Neural cell (in vitro differentiated cells): ENCODE measurements at regions not wholly inside any gene's neighbourhood (a gene's known extent, or its start where the extent isn't known, plus 50 kb on each side); places are given as distances from the start of the nearest gene placed in this dataset.

Source experiments
- H2AFZ ChIP-seq: fragments of 200-600, 300-800 bp; sonication (generic), shearing (Covaris generic); 2 replicates; pipeline ENCODE4 v1.6.0; 2014; ENCODE audit warnings: low read depth, mild to moderate bottlenecking, antibody characterized with exemption, low read length, moderate library complexity
- H3F3A ChIP-seq: fragments of 200-600 bp; shearing (Covaris generic); 2 replicates; pipeline ENCODE4 v1.6.1; 2016; ENCODE audit warnings: mild to moderate bottlenecking, moderate library complexity, mixed read lengths, antibody characterized with exemption, low read length; ENCODE audit not compliant: insufficient read depth, poor library complexity, severe bottlenecking
- H3K27ac ChIP-seq: fragments of 200-600, 300-800 bp; sonication (generic), shearing (Covaris generic); 2 replicates; pipeline ENCODE4 v1.5.1; 2014; ENCODE audit warnings: mild to moderate bottlenecking, low read length, moderate library complexity
- H3K27me3 ChIP-seq: fragments of 300-800, 200-600 bp; sonication (generic), shearing (Covaris generic); 2 replicates; pipeline ENCODE4 v1.6.0; 2014; ENCODE audit warnings: mild to moderate bottlenecking, low read depth, low read length, moderate library complexity; ENCODE audit not compliant: insufficient read depth
- H3K36me3 ChIP-seq: fragments of 300-800, 200-600 bp; sonication (generic), shearing (Covaris generic); 2 replicates; pipeline ENCODE4 v1.5.1; 2014; ENCODE audit warnings: mild to moderate bottlenecking, antibody characterized with exemption, low read length, moderate library complexity; ENCODE audit not compliant: insufficient read depth
- H3K4me2 ChIP-seq: fragments of 300-800, 200-600 bp; sonication (generic), shearing (Covaris generic); 2 replicates; pipeline ENCODE4 v1.6.0; 2014; ENCODE audit warnings: mild to moderate bottlenecking, low read length
- H3K4me3 ChIP-seq: fragments of 300-800, 200-600 bp; sonication (generic), shearing (Covaris generic); 2 replicates; pipeline ENCODE4 v1.5.1; 2014; ENCODE audit warnings: mild to moderate bottlenecking, low read length, moderate library complexity
- H3K79me2 ChIP-seq: fragments of 200-600 bp; shearing (Covaris generic); replicated peaks from 2 replicates; pipeline ENCODE4 v1.6.0; 2014; ENCODE audit warnings: mild to moderate bottlenecking, low read length, moderate library complexity; ENCODE audit not compliant: insufficient read depth
- H3K9ac ChIP-seq: fragments of 300-800, 200-600 bp; sonication (generic), shearing (Covaris generic); 2 replicates; pipeline ENCODE4 v1.6.1; 2016; ENCODE audit warnings: mild to moderate bottlenecking, low read length, mixed read lengths
- H3K9me2 ChIP-seq: fragments of 200-600 bp; shearing (Covaris generic); 2 replicates; pipeline ENCODE4 v1.6.1; 2016; ENCODE audit warnings: mild to moderate bottlenecking, low read length, mixed read lengths; ENCODE audit not compliant: insufficient read depth
- H3K9me3 ChIP-seq: fragments of 200-600, 300-800 bp; sonication (generic), shearing (Covaris generic); 2 replicates; pipeline ENCODE4 v1.6.1; 2016; ENCODE audit warnings: mild to moderate bottlenecking, mixed run types, low read length, moderate library complexity, mixed read lengths
- H4K20me1 ChIP-seq: fragments of 200-600 bp; shearing (Covaris generic); 2 replicates; pipeline ENCODE4 v1.6.1; 2016; ENCODE audit warnings: mild to moderate bottlenecking, mixed run types; ENCODE audit not compliant: insufficient read depth
- EP300 ChIP-seq: fragments of 450-650 bp; conservative IDR thresholded peaks from 2 replicates; pipeline ENCODE4 v1.6.1; 2014; ENCODE audit warnings: antibody characterized with exemption, mild to moderate bottlenecking, moderate library complexity; ENCODE audit not compliant: poor library complexity, severe bottlenecking
- EZH2 ChIP-seq: fragments of 200-600, 300-800 bp; shearing (Covaris generic), sonication (generic); IDR thresholded peaks from 2 replicates; pipeline ENCODE4 v1.6.1; 2014; ENCODE audit warnings: antibody characterized with exemption, low read length, borderline replicate concordance, mild to moderate bottlenecking; ENCODE audit not compliant: insufficient read depth, poor library complexity, severe bottlenecking
- MXI1 ChIP-seq: fragments of 450-650 bp; conservative IDR thresholded peaks from 2 replicates; pipeline ENCODE4 v1.6.1; 2014; ENCODE audit warnings: antibody characterized with exemption, mild to moderate bottlenecking; ENCODE audit not compliant: poor library complexity, severe bottlenecking
- POLR2AphosphoS5 ChIP-seq: IDR thresholded peaks from 2 replicates; pipeline ENCODE4 v1.6.1; 2012
- RAD21 ChIP-seq: fragments of 450-650 bp; conservative IDR thresholded peaks from 2 replicates; pipeline ENCODE4 v1.6.1; 2014; ENCODE audit warnings: antibody characterized with exemption, mild to moderate bottlenecking, moderate library complexity
- SMC3 ChIP-seq: fragments of 450-650 bp; conservative IDR thresholded peaks from 2 replicates; pipeline ENCODE4 v1.6.1; 2014; ENCODE audit warnings: antibody characterized with exemption, mild to moderate bottlenecking, moderate library complexity; ENCODE audit not compliant: poor library complexity
- TAF1 ChIP-seq: IDR thresholded peaks from 2 replicates; pipeline ENCODE4 v1.6.1; 2012; ENCODE audit warnings: low read depth
- TF ChIP-seq, protein P1 (sequence below): fragments of 450-650 bp; IDR thresholded peaks from 2 replicates; pipeline ENCODE4 v1.5.1; 2014; ENCODE audit warnings: antibody characterized with exemption, mild to moderate bottlenecking, moderate library complexity; ENCODE audit not compliant: poor library complexity, severe bottlenecking
- TF ChIP-seq, protein P2 (sequence below): IDR thresholded peaks from 2 replicates; pipeline ENCODE4 v1.6.1; 2012; ENCODE audit warnings: borderline replicate concordance

GRCh38 chr7:32680259-32681173 lies 185.2 kb downstream of the AVL9 start:
- H3K4me2 ChIP-seq: no peak overlapping the region
- H3K27ac ChIP-seq: no peak overlapping the region
- no peaks in the 10 kb centered on the region for H3K9me3 ChIP-seq
- H3K4me3 ChIP-seq: no peak overlapping the region
- TF ChIP-seq MXI1 (no peak), RAD21 (no peak), TAF1 (no peak), SMC3 (no peak)
- TF ChIP-seq, protein P1, sequence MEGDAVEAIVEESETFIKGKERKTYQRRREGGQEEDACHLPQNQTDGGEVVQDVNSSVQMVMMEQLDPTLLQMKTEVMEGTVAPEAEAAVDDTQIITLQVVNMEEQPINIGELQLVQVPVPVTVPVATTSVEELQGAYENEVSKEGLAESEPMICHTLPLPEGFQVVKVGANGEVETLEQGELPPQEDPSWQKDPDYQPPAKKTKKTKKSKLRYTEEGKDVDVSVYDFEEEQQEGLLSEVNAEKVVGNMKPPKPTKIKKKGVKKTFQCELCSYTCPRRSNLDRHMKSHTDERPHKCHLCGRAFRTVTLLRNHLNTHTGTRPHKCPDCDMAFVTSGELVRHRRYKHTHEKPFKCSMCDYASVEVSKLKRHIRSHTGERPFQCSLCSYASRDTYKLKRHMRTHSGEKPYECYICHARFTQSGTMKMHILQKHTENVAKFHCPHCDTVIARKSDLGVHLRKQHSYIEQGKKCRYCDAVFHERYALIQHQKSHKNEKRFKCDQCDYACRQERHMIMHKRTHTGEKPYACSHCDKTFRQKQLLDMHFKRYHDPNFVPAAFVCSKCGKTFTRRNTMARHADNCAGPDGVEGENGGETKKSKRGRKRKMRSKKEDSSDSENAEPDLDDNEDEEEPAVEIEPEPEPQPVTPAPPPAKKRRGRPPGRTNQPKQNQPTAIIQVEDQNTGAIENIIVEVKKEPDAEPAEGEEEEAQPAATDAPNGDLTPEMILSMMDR: no peak
- TF ChIP-seq, protein P2, sequence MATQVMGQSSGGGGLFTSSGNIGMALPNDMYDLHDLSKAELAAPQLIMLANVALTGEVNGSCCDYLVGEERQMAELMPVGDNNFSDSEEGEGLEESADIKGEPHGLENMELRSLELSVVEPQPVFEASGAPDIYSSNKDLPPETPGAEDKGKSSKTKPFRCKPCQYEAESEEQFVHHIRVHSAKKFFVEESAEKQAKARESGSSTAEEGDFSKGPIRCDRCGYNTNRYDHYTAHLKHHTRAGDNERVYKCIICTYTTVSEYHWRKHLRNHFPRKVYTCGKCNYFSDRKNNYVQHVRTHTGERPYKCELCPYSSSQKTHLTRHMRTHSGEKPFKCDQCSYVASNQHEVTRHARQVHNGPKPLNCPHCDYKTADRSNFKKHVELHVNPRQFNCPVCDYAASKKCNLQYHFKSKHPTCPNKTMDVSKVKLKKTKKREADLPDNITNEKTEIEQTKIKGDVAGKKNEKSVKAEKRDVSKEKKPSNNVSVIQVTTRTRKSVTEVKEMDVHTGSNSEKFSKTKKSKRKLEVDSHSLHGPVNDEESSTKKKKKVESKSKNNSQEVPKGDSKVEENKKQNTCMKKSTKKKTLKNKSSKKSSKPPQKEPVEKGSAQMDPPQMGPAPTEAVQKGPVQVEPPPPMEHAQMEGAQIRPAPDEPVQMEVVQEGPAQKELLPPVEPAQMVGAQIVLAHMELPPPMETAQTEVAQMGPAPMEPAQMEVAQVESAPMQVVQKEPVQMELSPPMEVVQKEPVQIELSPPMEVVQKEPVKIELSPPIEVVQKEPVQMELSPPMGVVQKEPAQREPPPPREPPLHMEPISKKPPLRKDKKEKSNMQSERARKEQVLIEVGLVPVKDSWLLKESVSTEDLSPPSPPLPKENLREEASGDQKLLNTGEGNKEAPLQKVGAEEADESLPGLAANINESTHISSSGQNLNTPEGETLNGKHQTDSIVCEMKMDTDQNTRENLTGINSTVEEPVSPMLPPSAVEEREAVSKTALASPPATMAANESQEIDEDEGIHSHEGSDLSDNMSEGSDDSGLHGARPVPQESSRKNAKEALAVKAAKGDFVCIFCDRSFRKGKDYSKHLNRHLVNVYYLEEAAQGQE: no peak
- no peaks in the 10 kb centered on the region for H3K79me2 ChIP-seq
- H3F3A ChIP-seq: no peaks in the 10 kb centered on the region
- H3K9me2 ChIP-seq: no peaks in the 10 kb centered on the region
- no peaks in the 10 kb centered on the region for H3K36me3 ChIP-seq
- H3K27me3 ChIP-seq: no peaks in the 10 kb centered on the region
- H2AFZ ChIP-seq: no peak overlapping the region
- no peaks in the 10 kb centered on the region for H4K20me1 ChIP-seq
- H3K9ac ChIP-seq: no peak overlapping the region

DNA sequence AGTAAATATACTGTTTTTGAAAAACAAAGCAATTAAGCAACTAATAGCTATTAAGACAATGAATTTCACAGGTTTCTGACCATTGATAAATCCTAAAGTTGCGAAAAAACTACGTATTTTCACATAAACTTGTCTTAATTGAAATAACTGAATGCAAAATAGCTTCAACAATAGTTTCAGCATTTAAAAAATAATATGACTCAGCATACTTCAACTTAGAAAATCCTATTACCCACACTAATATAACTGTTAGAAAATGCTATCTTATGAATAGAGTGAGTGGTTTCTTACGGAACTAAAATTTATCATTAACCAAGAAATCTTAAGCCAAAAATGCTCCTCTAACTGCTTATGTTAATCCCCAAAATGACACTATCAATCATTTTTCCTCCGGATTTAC lies 183.9 kb downstream of the AVL9 start:
- Histone ChIP-seq H3K36me3 (no peaks in the 10 kb centered on the region), H3K27me3 (no peaks in the 10 kb centered on the region), H3K79me2 (no peaks in the 10 kb centered on the region), H2AFZ (no peak overlapping the region), H3F3A (no peaks in the 10 kb centered on the region), H3K9ac (no peak overlapping the region), H3K9me2 (no peaks in the 10 kb centered on the region), H3K4me3 (no peak overlapping the region), H4K20me1 (no peaks in the 10 kb centered on the region), H3K9me3 (no peaks in the 10 kb centered on the region), H3K27ac (no peak overlapping the region), H3K4me2 (no peak overlapping the region)
- TF ChIP-seq, protein P2: no peak
- no peak for TF ChIP-seq MXI1
- no peak for TF ChIP-seq SMC3
- no peak for TF ChIP-seq TAF1
- TF ChIP-seq RAD21: no peak
- no peak for TF ChIP-seq EZH2
- TF ChIP-seq, protein P1: no peak
- TF ChIP-seq POLR2AphosphoS5: no peak
- no peak for TF ChIP-seq EP300
